Naive B cell (primary cell): ENCODE measurements at regions not wholly inside any gene's neighbourhood (a gene's known extent, or its start where the extent isn't known, plus 50 kb on each side); places are given as distances from the start of the nearest gene placed in this dataset.
A peak's percentile ranks its signal among the peaks of the same experiment; 100 is the strongest.
"Not testable (repeated sequence)": the region's sequence is repeated elsewhere in the genome, so short reads cannot be mapped to it uniquely, and the experiment has no call there.

Source experiments
- ATAC-seq, 2 donors: fragments of 150-1000 bp; cut with Tn5 transposase; 2 replicates each; pipeline ENCODE4 v1.10.0; 2021; ENCODE audit warnings: low read depth in 2 of 2, mild to moderate bottlenecking in 2 of 2, moderate library complexity in 2 of 2
- DNase-seq: peaks from one replicate; pipeline ENCODE4 v3.0.0; 2022
- H3K27ac Mint-ChIP-seq, 6 donors: one replicate each; pipeline ENCODE4 v1.8.0; 2020 to 2022; ENCODE audit warnings: mild to moderate bottlenecking in 6 of 6, mixed read lengths in 6 of 6, moderate library complexity in 5 of 6, inconsistent platforms in 2 of 6
- H3K27me3 Mint-ChIP-seq, 3 donors: one replicate each; pipeline ENCODE4 v1.8.0; 2021 to 2022; ENCODE audit warnings: mixed read lengths in 3 of 3, mild to moderate bottlenecking in 1 of 3
- H3K36me3 Mint-ChIP-seq, 2 donors: one replicate each; pipeline ENCODE4 v1.8.0; 2020 to 2022; ENCODE audit warnings: mixed read lengths in 2 of 2, inconsistent platforms in 1 of 2, mild to moderate bottlenecking in 1 of 2
- H3K4me1 Mint-ChIP-seq, 3 donors: one replicate each; pipeline ENCODE4 v1.8.0; 2020 to 2022; ENCODE audit warnings: mixed read lengths in 3 of 3, inconsistent platforms in 1 of 3, mild to moderate bottlenecking in 1 of 3, moderate library complexity in 1 of 3
- H3K4me3 Mint-ChIP-seq, 8 donors: one replicate each; pipeline ENCODE4 v1.8.0; 2020 to 2022; ENCODE audit warnings: mild to moderate bottlenecking in 8 of 8, mixed read lengths in 8 of 8, moderate library complexity in 8 of 8, inconsistent platforms in 2 of 8
- H3K9me3 Mint-ChIP-seq, 7 donors: one replicate each; pipeline ENCODE4 v1.8.0; 2020 to 2022; ENCODE audit warnings: mixed read lengths in 7 of 7, mild to moderate bottlenecking in 5 of 7, inconsistent platforms in 2 of 7, moderate library complexity in 1 of 7

GRCh38 chr7:50943482-50943881 is 160.8 kb upstream of the GRB10 start:
- H3K27ac Mint-ChIP-seq, result no peak overlapping the region
- no peaks in the 10 kb centered on the region for H3K4me1 Mint-ChIP-seq
- no peak for DNase-seq
- no peak overlapping the region for H3K4me3 Mint-ChIP-seq
- no peaks in the 10 kb centered on the region for H3K36me3 Mint-ChIP-seq
- no peak for ATAC-seq
- H3K9me3 Mint-ChIP-seq, result peaks cover 2 to 9% (median 4%) of the 10 kb centered on the region in 7 donors
- H3K27me3 Mint-ChIP-seq, result peaks cover 0 to 5% (median 4%) of the 10 kb centered on the region in 3 donors

- Mint-ChIP-seq H3K9me3 (peaks cover 0 to 4% (median 0%) of the 10 kb centered on the region in 7 donors), H3K4me1 (no peaks in the 10 kb centered on the region), H3K4me3 (no peak overlapping the region), H3K27ac (no peak overlapping the region), H3K36me3 (no peaks in the 10 kb centered on the region), H3K27me3 (peaks cover 0 to 10% (median 6%) of the 10 kb centered on the region in 3 donors)
- DNase-seq (no peak), ATAC-seq (no peak)
These were observed 158.8 kb upstream of the GRB10 start for GRCh38 chr7:50941525-50941924.

- DNase-seq (no peak), ATAC-seq (no peak)
- no peak overlapping the region for H3K27ac Mint-ChIP-seq
- H3K36me3 Mint-ChIP-seq, result peaks cover 0 to 5% of the 10 kb centered on the region in 2 donors
- H3K27me3 Mint-ChIP-seq, result peaks cover 9 to 13% (median 10%) of the 10 kb centered on the region in 3 donors
- H3K9me3 Mint-ChIP-seq, result peaks cover 5 to 11% (median 6%) of the 10 kb centered on the region in 7 donors
- no peaks in the 10 kb centered on the region for H3K4me1 Mint-ChIP-seq
- no peak overlapping the region for H3K4me3 Mint-ChIP-seq
These were observed 157.9 kb upstream of the GRB10 start for GRCh38 chr7:50940621-50941020.

- H3K4me3 Mint-ChIP-seq, result no peak overlapping the region
These were observed 156.3 kb upstream of the GRB10 start for GRCh38 chr7:50939021-50939420.

GRCh38 chr7:50937727-50938126 is 155.0 kb upstream of the GRB10 start:
- peaks cover 0 to 5% of the 10 kb centered on the region in 2 donors for H3K36me3 Mint-ChIP-seq
- no peak for DNase-seq
- H3K9me3 Mint-ChIP-seq, result peaks cover 6 to 20% (median 14%) of the 10 kb centered on the region in 7 donors
- H3K4me1 Mint-ChIP-seq, result no peaks in the 10 kb centered on the region
- H3K27me3 Mint-ChIP-seq, result peaks cover 10 to 17% (median 13%) of the 10 kb centered on the region in 3 donors
- ATAC-seq, result no peak
- H3K27ac Mint-ChIP-seq, result no peak overlapping the region
- H3K4me3 Mint-ChIP-seq, result no peak overlapping the region

More at GRCh38 chr7:50939021-50939420, 156.3 kb upstream of the GRB10 start:
- ATAC-seq, result no peak
- Mint-ChIP-seq H3K36me3 (peaks cover 0 to 5% of the 10 kb centered on the region in 2 donors), H3K4me1 (no peaks in the 10 kb centered on the region), H3K27ac (no peak overlapping the region), H3K9me3 (peaks cover 6 to 17% (median 12%) of the 10 kb centered on the region in 7 donors), H3K27me3 (peaks cover 10 to 17% (median 13%) of the 10 kb centered on the region in 3 donors)
- DNase-seq, result no peak

GRCh38 chr7:50926049-50926448 is 143.4 kb upstream of the GRB10 start:
- ATAC-seq, result no peak

GRCh38 chr7:50923476-50923875 is 140.8 kb upstream of the GRB10 start:
- DNase-seq (no peak), ATAC-seq (no peak)
- Mint-ChIP-seq H3K27ac (no peak overlapping the region), H3K9me3 (peaks cover 0 to 1% (median 0%) of the 10 kb centered on the region in 7 donors), H3K4me1 (no peaks in the 10 kb centered on the region), H3K27me3 (no peaks in the 10 kb centered on the region), H3K4me3 (no peak overlapping the region), H3K36me3 (no peaks in the 10 kb centered on the region)

More at GRCh38 chr7:50926049-50926448, 143.4 kb upstream of the GRB10 start:
- H3K4me1 Mint-ChIP-seq, result no peaks in the 10 kb centered on the region
- no peak overlapping the region for H3K4me3 Mint-ChIP-seq
- H3K27me3 Mint-ChIP-seq, result no peaks in the 10 kb centered on the region
- DNase-seq, result no peak
- H3K36me3 Mint-ChIP-seq, result no peaks in the 10 kb centered on the region
- H3K9me3 Mint-ChIP-seq, result peaks cover 0 to 4% (median 0%) of the 10 kb centered on the region in 7 donors
- H3K27ac Mint-ChIP-seq, result no peak overlapping the region

GRCh38 chr7:50921114-50921813 is 138.6 kb upstream of the GRB10 start:
- H3K27me3 Mint-ChIP-seq, result no peaks in the 10 kb centered on the region

GRCh38 chr7:50920031-50920635 is 137.4 kb upstream of the GRB10 start:
- ATAC-seq, result no peak
- no peaks in the 10 kb centered on the region for H3K27me3 Mint-ChIP-seq
- H3K27ac Mint-ChIP-seq, result no peak overlapping the region
- no peak overlapping the region for H3K4me3 Mint-ChIP-seq
- no peaks in the 10 kb centered on the region for H3K36me3 Mint-ChIP-seq
- H3K9me3 Mint-ChIP-seq, result peaks cover 0 to 3% (median 0%) of the 10 kb centered on the region in 7 donors
- no peak for DNase-seq
- no peaks in the 10 kb centered on the region for H3K4me1 Mint-ChIP-seq

More at GRCh38 chr7:50921114-50921813, 138.6 kb upstream of the GRB10 start:
- no peaks in the 10 kb centered on the region for H3K36me3 Mint-ChIP-seq
- ATAC-seq (no peak), DNase-seq (no peak)
- no peaks in the 10 kb centered on the region for H3K4me1 Mint-ChIP-seq
- no peak overlapping the region for H3K4me3 Mint-ChIP-seq
- H3K27ac Mint-ChIP-seq, result no peak overlapping the region
- H3K9me3 Mint-ChIP-seq, result peaks cover 0 to 3% (median 0%) of the 10 kb centered on the region in 7 donors

- no peaks in the 10 kb centered on the region for H3K4me1 Mint-ChIP-seq
- ATAC-seq (no peak), DNase-seq (no peak)
- H3K9me3 Mint-ChIP-seq, result peaks cover 0 to 3% (median 0%) of the 10 kb centered on the region in 7 donors
- H3K36me3 Mint-ChIP-seq, result no peaks in the 10 kb centered on the region
- H3K4me3 Mint-ChIP-seq, result no peak overlapping the region
- H3K27me3 Mint-ChIP-seq, result no peaks in the 10 kb centered on the region
- H3K27ac Mint-ChIP-seq, result no peak overlapping the region
These were observed 132.9 kb upstream of the GRB10 start for GRCh38 chr7:50915621-50916020.

GRCh38 chr7:50914460-50914859 is 131.8 kb upstream of the GRB10 start:
- Mint-ChIP-seq H3K27me3 (peaks cover 0 to 4% (median 0%) of the 10 kb centered on the region in 3 donors), H3K4me1 (no peaks in the 10 kb centered on the region), H3K27ac (peak overlapping the region in 1 of 6 donors; percentile 17), H3K4me3 (no peak overlapping the region), H3K36me3 (no peaks in the 10 kb centered on the region), H3K9me3 (peaks cover 0 to 7% (median 0%) of the 10 kb centered on the region in 7 donors)
- ATAC-seq (no peak), DNase-seq (no peak)

GRCh38 chr7:50908628-50909290 is 126.1 kb upstream of the GRB10 start:
- peaks cover 0 to 24% (median 11%) of the 10 kb centered on the region in 7 donors for H3K9me3 Mint-ChIP-seq
- H3K4me3 Mint-ChIP-seq, result no peak overlapping the region
- H3K27ac Mint-ChIP-seq, result no peak overlapping the region
- no peak for DNase-seq
- ATAC-seq, result no peak
- H3K4me1 Mint-ChIP-seq, result no peaks in the 10 kb centered on the region
- H3K36me3 Mint-ChIP-seq, result no peaks in the 10 kb centered on the region
- H3K27me3 Mint-ChIP-seq, result peaks cover 0 to 4% (median 0%) of the 10 kb centered on the region in 3 donors

- not testable (repeated sequence) for H3K27ac Mint-ChIP-seq, H3K9me3 Mint-ChIP-seq, H3K27me3 Mint-ChIP-seq, DNase-seq, ATAC-seq, H3K4me1 Mint-ChIP-seq, H3K36me3 Mint-ChIP-seq
- H3K4me3 Mint-ChIP-seq, result peak overlapping the region in 1 of 8 donors; percentile 40
These were observed 116.1 kb upstream of the GRB10 start for GRCh38 chr7:50898604-50899477.
